ENCODE measurements at regions not wholly inside any gene's neighbourhood (a gene's known extent, or its start where the extent isn't known, plus 50 kb on each side); places are given as distances from the start of the nearest gene placed in this dataset.

GRCh38 chr5:19270153-19270552 is 717.8 kb downstream of the CDH18 start:
- H4K20me1 ChIP-seq (ENCODE audit: control insufficient read depth, extremely low read depth, insufficient read depth, low read length), result no peaks in the 10 kb centered on the region
- no peaks in the 10 kb centered on the region for H3K9me1 ChIP-seq (ENCODE audit: control insufficient read depth, extremely low read depth, insufficient read depth, low read length)
- no peak overlapping the region for H3K4me2 ChIP-seq (ENCODE audit: control insufficient read depth, extremely low read depth, insufficient read depth, low read depth, low read length)
- H2AFZ ChIP-seq (ENCODE audit: control insufficient read depth, low read length), result no peak overlapping the region
- FAIRE-seq, result no peak
- H3K79me2 ChIP-seq (ENCODE audit: control insufficient read depth, insufficient read depth, low read length), result no peaks in the 10 kb centered on the region
- H3K9ac ChIP-seq (ENCODE audit: control insufficient read depth, extremely low read depth, insufficient read depth, low read length), result no peak overlapping the region
- no peaks in the 10 kb centered on the region for H3K27me3 ChIP-seq (ENCODE audit: control insufficient read depth, extremely low read depth, insufficient read depth, low read length)
- no peak for DNase-seq (ENCODE audit: low read depth, low spot score)
- TF ChIP-seq CTCF (optimal IDR thresholded peaks at IDR 0.05 in 1 of 3, IDR thresholded peaks at IDR 0.05 in 1 of 3, conservative IDR thresholded peaks at IDR 0.05 in 1 of 3; ENCODE audit: extremely low read depth in 1 of 3, insufficient read depth in 2 of 3, low read length in 3 of 3), result no peak
- TF ChIP-seq EZH2 (IDR thresholded peaks at IDR 0.05; ENCODE audit: low read length), result no peak
- H3K9me3 ChIP-seq (ENCODE audit: control insufficient read depth, low read depth, low read length), result no peaks in the 10 kb centered on the region
- dilution Hi-C loops (cut with MboI; ENCODE audit: extremely low pct_ligation_motif_present, low sequenced_read_pairs), result no loop called here
- H3K36me3 ChIP-seq (ENCODE audit: control insufficient read depth in 2 of 2, extremely low read depth in 1 of 2, insufficient read depth in 2 of 2, low read length in 2 of 2), result no peaks in the 10 kb centered on the region
- no peaks in the 10 kb centered on the region for H3K4me1 ChIP-seq (ENCODE audit: control insufficient read depth, extremely low read depth, insufficient read depth, low read length)
- no peak overlapping the region for H3K27ac ChIP-seq (ENCODE audit: control insufficient read depth, insufficient read depth, low read length)
- no peak overlapping the region for H3K4me3 ChIP-seq (ENCODE audit: control insufficient read depth in 2 of 3, extremely low read depth in 1 of 3, insufficient read depth in 2 of 3, low read depth in 1 of 3, low read length in 3 of 3)

GRCh38 chr5:19274578-19274977 is 713.4 kb downstream of the CDH18 start:
- Histone ChIP-seq H3K36me3 (ENCODE audit: control insufficient read depth in 2 of 2, extremely low read depth in 1 of 2, insufficient read depth in 2 of 2, low read length in 2 of 2) (no peaks in the 10 kb centered on the region), H3K27me3 (ENCODE audit: control insufficient read depth, extremely low read depth, insufficient read depth, low read length) (no peaks in the 10 kb centered on the region), H3K9me1 (ENCODE audit: control insufficient read depth, extremely low read depth, insufficient read depth, low read length) (no peaks in the 10 kb centered on the region), H3K4me3 (ENCODE audit: control insufficient read depth in 2 of 3, extremely low read depth in 1 of 3, insufficient read depth in 2 of 3, low read depth in 1 of 3, low read length in 3 of 3) (no peak overlapping the region), H3K9me3 (ENCODE audit: control insufficient read depth, low read depth, low read length) (no peaks in the 10 kb centered on the region), H4K20me1 (ENCODE audit: control insufficient read depth, extremely low read depth, insufficient read depth, low read length) (no peaks in the 10 kb centered on the region), H3K79me2 (ENCODE audit: control insufficient read depth, insufficient read depth, low read length) (no peaks in the 10 kb centered on the region), H3K27ac (ENCODE audit: control insufficient read depth, insufficient read depth, low read length) (no peak overlapping the region), H3K9ac (ENCODE audit: control insufficient read depth, extremely low read depth, insufficient read depth, low read length) (no peak overlapping the region), H2AFZ (ENCODE audit: control insufficient read depth, low read length) (no peak overlapping the region), H3K4me1 (ENCODE audit: control insufficient read depth, extremely low read depth, insufficient read depth, low read length) (no peaks in the 10 kb centered on the region), H3K4me2 (ENCODE audit: control insufficient read depth, extremely low read depth, insufficient read depth, low read depth, low read length) (no peak overlapping the region)
- FAIRE-seq, result no peak
- TF ChIP-seq CTCF (optimal IDR thresholded peaks at IDR 0.05 in 1 of 3, IDR thresholded peaks at IDR 0.05 in 1 of 3, conservative IDR thresholded peaks at IDR 0.05 in 1 of 3; ENCODE audit: extremely low read depth in 1 of 3, insufficient read depth in 2 of 3, low read length in 3 of 3), result no peak
- TF ChIP-seq EZH2 (IDR thresholded peaks at IDR 0.05; ENCODE audit: low read length), result no peak
- DNase-seq (ENCODE audit: low read depth, low spot score), result no peak
- dilution Hi-C loops (cut with MboI; ENCODE audit: extremely low pct_ligation_motif_present, low sequenced_read_pairs), result no loop called here
